GM18858 (cell line): ENCODE measurements at regions not wholly inside any gene's neighbourhood (a gene's known extent, or its start where the extent isn't known, plus 50 kb on each side); places are given as distances from the start of the nearest gene placed in this dataset.
A peak's percentile ranks its signal among the peaks of the same experiment; 100 is the strongest.
"Not testable (repeated sequence)": the region's sequence is repeated elsewhere in the genome, so short reads cannot be mapped to it uniquely, and the experiment has no call there.

ENCODE experiments used
- ATAC-seq: cut with Tn5 transposase; IDR thresholded peaks from one replicate; pipeline ENCODE4 v1.9.1; 2021; ENCODE audit not compliant: unreplicated experiment

DNA sequence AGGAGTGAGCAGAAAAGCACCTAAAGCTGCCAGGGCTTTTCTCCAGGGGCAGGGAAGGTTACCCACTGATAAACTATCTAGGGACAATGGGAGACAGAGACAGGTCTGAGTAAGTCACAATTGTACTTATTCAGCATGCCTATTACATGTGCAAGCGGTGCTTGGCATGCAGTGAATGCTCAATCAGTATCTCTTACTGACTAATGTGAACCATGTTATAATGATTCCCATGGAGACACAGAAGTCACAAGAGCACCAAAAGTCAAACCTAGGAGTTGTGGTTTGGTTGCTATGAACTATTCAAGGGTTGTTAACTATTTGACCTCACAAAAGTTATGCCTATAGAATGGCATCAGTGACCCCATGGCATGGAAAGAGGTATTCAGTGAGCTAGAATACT is 50.0 kb upstream of the RASGRP1 start:
- ATAC-seq, result no peak

GRCh38 chr15:38617831-38618230 is 53.2 kb upstream of the RASGRP1 start:
- ATAC-seq, result no peak

GRCh38 chr15:38618242-38618955 is 53.8 kb upstream of the RASGRP1 start:
- no peak for ATAC-seq

DNA sequence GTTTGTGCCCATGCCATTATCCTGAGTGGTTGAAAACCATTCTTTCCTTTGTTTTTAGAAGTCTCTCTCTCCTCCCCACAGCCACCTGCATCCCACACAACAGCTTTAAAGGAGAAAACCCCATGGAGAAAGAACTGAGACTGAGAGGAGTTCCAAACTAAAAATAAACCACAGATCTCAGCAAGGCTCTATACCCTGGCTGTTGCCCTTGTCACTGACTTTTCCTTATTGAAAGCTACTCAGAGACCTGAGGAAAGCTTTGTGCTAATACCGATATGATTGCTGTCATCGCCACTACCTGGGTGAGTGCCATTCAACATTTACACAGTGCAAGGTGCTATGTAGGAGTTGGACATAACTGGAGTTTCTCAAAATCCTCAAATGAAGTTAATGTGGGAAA is 55.5 kb upstream of the RASGRP1 start:
- no peak for ATAC-seq

DNA sequence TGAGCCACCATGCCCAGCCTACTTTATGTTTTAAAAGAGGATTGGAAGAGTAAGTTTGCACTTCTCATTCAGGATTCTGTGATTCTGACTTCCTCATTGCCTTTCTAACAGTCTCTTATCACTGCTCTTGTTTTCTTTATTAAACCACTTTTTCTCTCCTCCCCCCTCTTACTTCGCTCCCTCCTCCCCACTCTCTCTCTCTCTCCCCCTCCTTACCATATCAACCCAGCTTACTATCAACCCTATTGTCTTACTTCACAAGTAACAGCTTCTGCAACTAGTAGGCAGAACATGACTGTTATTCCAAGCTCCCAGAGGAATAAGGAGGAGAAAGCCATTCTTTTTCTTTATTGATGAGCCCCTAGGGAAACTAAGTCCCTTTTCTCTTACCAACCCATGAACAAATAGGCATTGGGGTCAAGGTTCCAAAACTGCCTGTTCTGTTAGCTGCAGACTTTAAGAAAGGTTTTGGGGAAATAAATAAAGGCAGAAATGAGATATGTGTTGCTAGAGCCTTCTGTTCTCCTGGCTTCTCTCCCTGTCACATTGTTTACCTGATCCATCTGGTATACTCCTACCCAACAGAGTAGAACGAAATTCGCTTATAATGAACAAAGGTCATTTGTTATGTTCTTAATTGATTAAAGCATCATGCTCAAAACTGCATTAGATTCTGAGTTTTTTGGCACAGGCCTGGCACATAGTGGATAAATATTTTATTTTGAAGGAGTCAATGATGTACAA is 56.4 kb upstream of the RASGRP1 start:
- ATAC-seq, result no peak

DNA sequence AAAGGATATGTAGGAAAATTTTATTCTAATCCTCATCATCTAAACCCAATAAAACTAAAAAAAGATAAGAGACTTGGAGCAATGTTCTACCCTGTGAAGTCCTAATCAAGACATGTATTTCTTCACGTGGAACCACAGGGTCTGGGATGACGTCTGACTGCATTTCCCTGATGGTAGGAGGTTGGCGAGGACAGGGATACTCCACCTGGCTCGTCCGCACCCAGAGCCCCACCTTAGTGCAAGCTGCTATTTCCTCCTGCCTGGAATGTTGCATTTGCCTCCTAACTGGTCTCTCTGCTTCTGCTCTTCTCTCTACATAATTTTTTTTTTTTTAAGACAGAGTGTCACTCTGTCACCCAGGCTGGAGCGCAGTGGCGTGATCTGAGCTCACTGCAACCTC is 57.7 kb upstream of the RASGRP1 start:
- no peak for ATAC-seq

DNA sequence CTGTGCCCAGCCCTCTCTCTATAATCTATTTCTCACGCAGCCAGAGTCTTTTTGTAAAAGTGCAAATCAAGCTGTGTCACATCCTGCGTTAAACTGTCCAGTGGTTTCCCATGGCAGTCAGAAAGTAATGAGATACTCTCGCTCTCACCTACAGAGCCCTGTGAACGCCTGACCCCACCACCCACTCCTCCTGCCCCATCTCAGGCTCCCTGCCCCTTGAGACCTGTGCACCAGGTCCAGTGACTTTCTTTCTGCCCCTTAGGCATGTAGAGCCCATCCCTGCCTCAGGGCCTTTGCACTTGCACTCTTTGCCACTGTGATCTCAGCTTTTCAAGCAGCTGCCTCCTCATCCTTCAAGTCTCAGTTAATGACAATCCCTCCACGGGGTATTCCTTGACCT is 58.3 kb upstream of the RASGRP1 start:
- no peak for ATAC-seq

DNA sequence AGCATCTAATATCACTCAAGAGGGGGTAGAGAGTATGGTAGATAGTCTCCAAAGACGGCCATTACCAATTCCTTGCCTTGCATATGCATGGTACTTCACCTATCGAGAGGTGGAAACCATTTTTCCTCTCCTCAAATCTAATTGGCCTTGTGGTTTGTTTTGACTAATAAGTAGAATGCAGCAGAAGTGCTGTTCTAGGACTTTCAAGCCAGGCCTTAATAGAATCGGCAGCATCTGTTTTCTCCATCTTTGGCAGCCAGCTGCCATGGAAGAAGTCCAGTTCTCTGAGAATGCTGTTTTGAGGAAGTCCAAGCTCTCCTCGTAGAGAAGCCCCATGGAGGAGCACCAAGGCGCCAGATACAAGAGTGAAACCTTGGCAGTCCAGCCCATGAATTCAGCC is 59.1 kb upstream of the RASGRP1 start:
- ATAC-seq, result no peak

DNA sequence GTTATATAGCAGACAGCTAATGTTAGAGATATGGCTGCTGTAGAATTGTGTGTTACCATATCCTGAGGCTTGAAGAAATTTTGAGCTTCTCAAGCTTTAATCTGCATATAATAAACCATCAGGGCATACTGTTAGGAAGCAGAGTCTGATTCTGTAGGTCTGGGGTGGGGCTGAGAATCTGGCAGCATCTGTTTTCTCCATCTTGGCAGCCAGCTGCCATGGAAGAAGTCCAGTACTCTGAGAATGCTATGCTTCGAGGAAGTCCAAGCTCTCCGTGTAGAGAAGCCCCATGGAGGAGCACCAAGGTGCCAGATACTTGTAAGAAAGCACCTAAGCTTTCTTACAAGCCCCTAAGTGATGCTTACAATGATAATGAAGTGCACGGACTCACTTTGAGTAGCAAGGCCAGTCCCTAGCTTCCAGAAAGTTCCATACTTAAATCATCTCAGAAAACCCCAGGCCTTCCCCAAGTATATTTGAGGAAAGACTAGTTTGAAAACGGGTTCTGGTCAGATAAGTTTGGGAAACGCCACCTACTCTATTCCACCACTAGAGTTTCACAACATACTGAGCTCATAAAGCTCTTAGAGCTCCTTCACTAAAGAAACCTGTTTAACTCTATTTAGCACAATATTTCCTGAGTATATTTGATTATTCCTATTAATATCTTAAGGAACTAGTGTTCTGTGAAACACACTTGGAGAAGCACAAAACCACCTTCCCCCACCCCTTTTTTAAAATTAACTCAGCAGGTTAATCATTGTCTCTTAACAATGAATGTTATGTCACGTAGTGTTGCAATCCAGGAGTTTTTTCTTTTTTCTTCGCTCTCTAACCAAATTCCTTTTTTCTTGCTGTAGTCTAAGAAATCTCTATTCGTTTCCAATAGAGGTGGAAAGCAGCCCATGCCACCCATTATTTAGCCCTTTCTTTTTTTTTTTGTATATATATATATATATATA is 59.9 kb upstream of the RASGRP1 start:
- ATAC-seq, result no peak

DNA sequence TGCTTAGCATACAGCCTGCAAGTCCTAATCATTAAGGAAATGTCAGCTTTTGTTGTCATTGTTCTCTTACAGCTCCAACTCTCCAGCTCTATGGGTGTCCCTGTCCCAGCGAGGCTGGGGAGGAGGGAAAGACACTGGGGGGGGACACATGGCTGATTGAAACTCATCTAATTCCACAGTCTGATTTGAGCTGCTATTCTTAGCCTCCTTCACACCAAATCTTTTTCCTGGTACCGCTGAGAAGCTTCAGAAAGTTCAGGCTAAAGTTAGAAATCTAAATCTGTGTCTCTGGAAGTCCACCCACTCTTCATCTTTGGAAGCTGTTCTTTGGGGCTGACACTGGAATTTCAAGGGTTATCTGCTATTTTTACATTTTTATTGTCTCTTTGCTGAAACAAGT is 61.3 kb upstream of the RASGRP1 start:
- ATAC-seq, result no peak

DNA sequence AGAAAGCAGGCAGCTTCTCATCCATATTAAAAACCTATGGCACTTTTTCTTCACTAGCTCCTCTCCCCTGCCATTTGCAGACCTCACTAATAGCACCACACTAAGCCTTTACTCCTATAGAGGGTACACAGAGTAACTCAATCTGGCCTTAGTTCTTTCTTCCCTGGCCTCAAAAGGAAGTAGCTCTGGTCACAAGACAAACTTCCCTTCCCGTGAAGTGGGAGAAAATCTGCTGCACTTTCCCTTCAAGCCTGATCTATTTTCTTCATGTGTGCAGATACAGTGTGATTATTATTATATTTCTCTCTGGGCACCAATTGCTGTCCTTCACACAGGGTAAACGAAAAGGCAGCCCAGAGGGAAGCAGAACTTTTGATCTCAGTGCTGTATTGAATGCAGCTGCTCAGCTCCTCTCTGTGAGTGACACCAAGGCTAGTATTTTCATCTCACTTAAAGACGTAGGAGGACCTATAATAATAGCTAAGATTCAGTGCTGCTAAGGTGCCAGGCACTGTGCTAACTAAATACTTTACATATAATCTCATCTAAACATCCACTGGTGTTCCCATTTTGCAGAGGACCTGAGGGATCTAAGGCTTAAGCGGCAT is 61.9 kb upstream of the RASGRP1 start:
- no peak for ATAC-seq

- no peak for ATAC-seq
These were observed 63.2 kb upstream of the RASGRP1 start for GRCh38 chr15:38627689-38628277.

- ATAC-seq, result peak; percentile 41
These were observed 66.8 kb upstream of the RASGRP1 start for GRCh38 chr15:38631119-38632075.

- ATAC-seq, result no peak
These were observed 70.6 kb upstream of the RASGRP1 start for GRCh38 chr15:38635170-38635569.

DNA sequence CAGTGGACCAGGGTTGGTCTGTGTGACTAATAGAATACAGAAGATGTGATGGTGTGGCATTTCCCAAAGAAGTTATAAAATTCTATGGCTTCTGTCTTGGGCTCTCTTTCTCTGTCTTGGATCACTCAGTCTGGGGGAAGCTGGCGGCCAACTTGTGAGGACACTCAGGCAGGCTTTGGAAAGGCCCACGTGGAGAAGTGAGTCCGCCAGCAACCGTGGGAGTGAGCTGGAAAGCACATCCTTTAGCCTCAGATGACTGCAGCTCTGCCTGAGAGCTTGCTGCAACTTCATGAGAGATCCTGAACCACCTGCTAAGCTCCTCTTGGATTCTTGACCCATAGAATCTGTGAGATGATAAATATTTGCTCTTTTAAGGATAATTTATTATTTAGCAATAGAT is 72.0 kb upstream of the RASGRP1 start:
- ATAC-seq, result no peak

GRCh38 chr15:38638126-38638525 is 73.5 kb upstream of the RASGRP1 start:
- ATAC-seq, result no peak

GRCh38 chr15:38638811-38639210 is 74.2 kb upstream of the RASGRP1 start:
- no peak for ATAC-seq

DNA sequence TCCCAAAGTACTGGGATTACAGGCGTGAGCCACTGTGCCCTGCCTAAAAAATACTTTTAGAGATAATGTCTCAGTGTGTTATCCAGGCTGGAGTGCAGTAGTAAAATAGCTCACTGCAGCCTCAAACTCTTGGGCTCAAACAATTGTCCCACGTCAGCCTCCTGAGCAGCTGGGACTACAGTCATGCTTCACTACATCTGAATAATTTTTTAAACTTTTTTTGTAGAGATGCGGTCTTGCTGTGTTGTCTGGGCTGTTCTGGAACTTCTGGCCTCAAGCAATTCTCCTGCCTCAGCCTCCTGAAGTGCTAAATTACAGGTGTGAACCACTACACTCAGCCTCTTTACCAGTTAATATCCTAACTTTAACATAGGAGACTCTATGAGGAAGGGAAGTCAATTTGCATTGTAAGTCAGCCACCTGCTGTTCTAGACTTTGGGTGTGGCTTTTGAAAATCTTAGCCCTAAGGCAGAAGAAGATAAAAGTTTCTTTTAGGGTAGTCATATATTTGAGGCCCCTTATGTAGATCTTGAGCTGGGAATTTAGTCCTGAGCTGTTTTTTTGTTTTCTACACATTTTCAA is 78.2 kb upstream of the RASGRP1 start:
- ATAC-seq, result peak; percentile 51

- ATAC-seq, result not testable (repeated sequence)
These were observed 79.7 kb upstream of the RASGRP1 start for GRCh38 chr15:38644353-38644752.
